ENCODE measurements at regions not wholly inside any gene's neighbourhood (a gene's known extent, or its start where the extent isn't known, plus 50 kb on each side); places are given as distances from the start of the nearest gene placed in this dataset.

GRCh38 chr2:41394541-41394940 is 653.3 kb upstream of the PKDCC start:
- H3K27ac ChIP-seq: no peak overlapping the region
- H3K27me3 ChIP-seq: no peaks in the 10 kb centered on the region
- H3K4me3 ChIP-seq (replicated peaks in 1 of 3): no peak overlapping the region
- no peaks in the 10 kb centered on the region for H3K4me1 ChIP-seq
- no peak for DNase-seq
- no peaks in the 10 kb centered on the region for H3K9me3 ChIP-seq
- WGBS, 2 donors: 96% methylated on average over 1 of the region's 1 CpG
- intact Hi-C loops (cut with DNase I): no loop called here
- no peak for TF ChIP-seq CTCF (IDR thresholded peaks at IDR 0.05)
- TF ChIP-seq POLR2A (IDR thresholded peaks at IDR 0.05): no peak
- H3K36me3 ChIP-seq: no peaks in the 10 kb centered on the region

DNA sequence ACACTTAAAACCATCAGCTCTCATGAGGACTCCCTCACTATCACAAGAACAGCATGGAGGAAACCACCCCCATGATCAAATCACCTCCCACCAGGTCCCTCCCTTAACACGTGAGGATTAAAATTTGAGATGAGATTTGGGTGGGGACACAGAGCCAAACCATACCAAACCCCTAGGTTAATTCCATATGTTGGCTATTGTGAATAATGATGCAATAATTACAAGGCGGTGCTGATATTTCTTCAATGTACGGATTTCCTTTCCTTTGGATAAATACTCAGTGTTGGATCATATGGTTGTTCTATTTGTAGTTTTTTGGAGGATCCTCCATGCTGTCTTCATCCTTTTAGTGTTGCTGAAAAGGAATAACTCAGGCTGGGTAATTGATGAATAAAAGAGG is 652.1 kb upstream of the PKDCC start:
- no peak for DNase-seq
- Histone ChIP-seq H3K9me3 (no peaks in the 10 kb centered on the region), H3K27ac (no peak overlapping the region), H3K4me1 (no peaks in the 10 kb centered on the region), H3K36me3 (no peaks in the 10 kb centered on the region), H3K27me3 (no peaks in the 10 kb centered on the region), H3K4me3 (replicated peaks in 1 of 3) (no peak overlapping the region)
- intact Hi-C loops (cut with DNase I): no loop called here
- 95% methylated on average over 3 of the region's 3 CpGs for WGBS, 2 donors
- TF ChIP-seq CTCF (IDR thresholded peaks at IDR 0.05) (no peak), POLR2A (IDR thresholded peaks at IDR 0.05) (no peak)

DNA sequence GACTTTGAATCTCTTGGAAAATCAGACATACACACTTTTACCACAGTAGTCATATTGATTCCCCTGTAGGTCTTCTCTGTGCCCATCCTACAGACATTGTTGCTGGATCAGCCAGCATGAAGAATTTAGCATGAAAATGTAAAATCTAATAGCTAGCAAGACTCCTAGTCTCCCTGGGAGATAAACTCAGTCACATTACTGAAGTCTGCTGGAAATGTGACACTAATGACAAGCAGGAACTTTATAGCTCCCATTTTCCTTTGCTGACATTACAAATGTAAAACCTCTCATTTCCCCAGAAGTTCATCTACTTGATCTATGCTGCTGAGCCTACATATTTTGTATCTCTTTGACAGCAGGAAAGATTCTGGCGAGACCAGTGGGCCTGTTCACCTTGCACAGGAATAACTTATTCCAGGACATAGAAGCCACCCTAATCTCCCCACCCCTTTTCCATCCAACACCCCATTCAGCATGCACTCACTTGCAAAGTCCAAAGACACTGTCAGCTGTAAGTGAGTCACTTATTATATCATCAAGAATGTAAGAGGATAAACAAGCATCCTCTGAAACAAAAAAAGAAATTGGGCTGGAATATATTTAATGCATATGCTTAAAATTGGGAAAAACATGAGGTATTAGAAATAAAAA is 648.3 kb upstream of the PKDCC start:
- H3K9me3 ChIP-seq: no peaks in the 10 kb centered on the region
- H3K27ac ChIP-seq: no peak overlapping the region
- H3K4me1 ChIP-seq: no peaks in the 10 kb centered on the region
- WGBS, 2 donors: 85 to 88% methylated on average over 1 of the region's 1 CpG
- intact Hi-C loops (cut with DNase I): no loop called here
- no peak for DNase-seq
- H3K36me3 ChIP-seq: no peaks in the 10 kb centered on the region
- H3K27me3 ChIP-seq: no peaks in the 10 kb centered on the region
- TF ChIP-seq POLR2A (IDR thresholded peaks at IDR 0.05) (no peak), CTCF (IDR thresholded peaks at IDR 0.05) (no peak)
- no peak overlapping the region for H3K4me3 ChIP-seq (replicated peaks in 1 of 3)

GRCh38 chr2:41400088-41400665 is 647.6 kb upstream of the PKDCC start:
- DNase-seq: peak; percentile 14 to 31
- Histone ChIP-seq H3K27me3 (no peaks in the 10 kb centered on the region), H3K9me3 (no peaks in the 10 kb centered on the region), H3K36me3 (no peaks in the 10 kb centered on the region), H3K4me3 (replicated peaks in 1 of 3) (no peak overlapping the region), H3K4me1 (no peaks in the 10 kb centered on the region), H3K27ac (no peak overlapping the region)
- 51 to 56% methylated on average over 6 of the region's 6 CpGs for WGBS, 2 donors
- TF ChIP-seq CTCF (IDR thresholded peaks at IDR 0.05) (peak in 1 of 6 experiments; percentile 30), POLR2A (IDR thresholded peaks at IDR 0.05) (no peak)
- intact Hi-C loops (cut with DNase I): no loop called here

GRCh38 chr2:41405441-41405840 is 642.4 kb upstream of the PKDCC start:
- WGBS, 2 donors: 81 to 88% methylated on average over 2 of the region's 2 CpGs
- no peak for DNase-seq
- intact Hi-C loops (cut with DNase I): no loop called here
- no peaks in the 10 kb centered on the region for H3K36me3 ChIP-seq
- no peaks in the 10 kb centered on the region for H3K27me3 ChIP-seq
- no peak overlapping the region for H3K27ac ChIP-seq
- H3K9me3 ChIP-seq: no peaks in the 10 kb centered on the region
- no peak for TF ChIP-seq CTCF (IDR thresholded peaks at IDR 0.05)
- TF ChIP-seq POLR2A (IDR thresholded peaks at IDR 0.05): no peak
- H3K4me1 ChIP-seq: no peaks in the 10 kb centered on the region
- H3K4me3 ChIP-seq (replicated peaks in 1 of 3): no peak overlapping the region

Data from thyroid gland (tissue), 4 donors.